K562 (cell line): ENCODE measurements at regions not wholly inside any gene's neighbourhood (a gene's known extent, or its start where the extent isn't known, plus 50 kb on each side); places are given as distances from the start of the nearest gene placed in this dataset.

Experiments
- ATAC-seq: fragments of 200-7000 bp; cut with Tn5 transposase; 3 replicates; pipeline ENCODE4 v1.9.1; 2020; ENCODE audit warnings: moderate library complexity
- BruUV-seq: library from RNA; stranded (reverse); fragments of 400-500 nt; replicated peaks from 2 replicates; lab custom pipeline; 2021; lab: Mats Ljungman, UMichigan
- CTCF ChIA-PET: fragments of 300-600 bp; formaldehyde crosslinking; extraction: SDS; loops from one replicate; lab custom pipeline; 2021; ENCODE audit warnings: low intra/inter-chr PET ratio; lab: Yijun Ruan, JAX
- POLR2A ChIA-PET: fragments of 300-600, 350-650 bp; sonication (Branson Sonifier 250); formaldehyde crosslinking; extraction: SDS; loops from one replicate; lab custom pipeline; 2021; ENCODE audit warnings: antibody characterized with exemption, inconsistent platforms; lab: Yijun Ruan, JAX
- DNase-seq, 4 experiments: peaks; one replicate each; pipeline versions ENCODE4 v3.0.0 to v3.0.0-alpha.2; 2011 to 2018; ENCODE audit warnings: low spot score in 3 of 4, mixed read lengths in 3 of 4; ENCODE audit errors: extremely low read depth in 1 of 4
- FAIRE-seq: peaks from 2 replicates; lab custom pipeline; 2011; peaks lifted over from hg19 to GRCh38; lab: Jason Lieb, UNC
- H2AFZ ChIP-seq: 2 replicates; pipeline ENCODE4 v1.6.0; 2011; ENCODE audit warnings: low read depth, low read length, control low read depth, inconsistent platforms
- H3K27ac ChIP-seq: fragments of 200-600 bp; 3 replicates; pipeline ENCODE4 v1.8.0; 2011; ENCODE audit warnings: low read depth, mild to moderate bottlenecking, control low read depth, inconsistent platforms, low read length, moderate library complexity, mixed read lengths; ENCODE audit errors: extremely low read depth
- H3K27me3 ChIP-seq, 2 experiments: fragments of 300-600 bp in 1 of 2; 2 replicates in 1 of 2; 3 replicates in 1 of 2; pipeline versions ENCODE4 v1.6.0 to v1.8.0; 2011; ENCODE audit warnings: inconsistent platforms in 2 of 2, low read length in 2 of 2, mild to moderate bottlenecking in 1 of 2, mixed read lengths in 1 of 2, moderate library complexity in 1 of 2; ENCODE audit not compliant: control insufficient read depth in 2 of 2, insufficient read depth in 2 of 2
- H3K36me3 ChIP-seq: fragments of 300-600 bp; 3 replicates; pipeline ENCODE4 v1.8.0; 2011; ENCODE audit warnings: mild to moderate bottlenecking, low read length, inconsistent platforms; ENCODE audit not compliant: control insufficient read depth, insufficient read depth
- H3K4me1 ChIP-seq, 2 experiments: fragments of 200-600 bp in 1 of 2; replicated peaks in 1 of 2; 2 replicates in 1 of 2; 3 replicates in 1 of 2; pipeline versions ENCODE4 v1.5.1 to v1.8.0; 2011; ENCODE audit warnings: inconsistent platforms in 2 of 2, low read length in 2 of 2, mild to moderate bottlenecking in 1 of 2, mixed read lengths in 1 of 2, moderate library complexity in 1 of 2; ENCODE audit not compliant: control insufficient read depth in 2 of 2, insufficient read depth in 2 of 2
- H3K4me2 ChIP-seq: 2 replicates; pipeline ENCODE4 v1.6.1; 2011; ENCODE audit warnings: low read length, control low read depth, inconsistent platforms, mixed read lengths; ENCODE audit not compliant: insufficient read depth
- H3K4me3 ChIP-seq: fragments of 200-600 bp; sonication (generic), shearing (Covaris generic); 2 replicates; pipeline ENCODE4 v1.5.1; 2016; ENCODE audit warnings: control low read depth, inconsistent platforms
- H3K79me2 ChIP-seq: fragments of 200-600 bp; 3 replicates; pipeline ENCODE4 v1.8.0; 2011; ENCODE audit warnings: low read length, inconsistent platforms; ENCODE audit not compliant: control insufficient read depth, insufficient read depth
- H3K9ac ChIP-seq, 2 experiments: 2 replicates each; pipeline versions ENCODE4 v1.6.0 to v1.6.1; 2011; ENCODE audit warnings: low read depth in 2 of 2, low read length in 2 of 2, control low read depth in 1 of 2, inconsistent platforms in 1 of 2, mild to moderate bottlenecking in 1 of 2, mixed read lengths in 1 of 2; ENCODE audit not compliant: insufficient read depth in 1 of 2
- H3K9me1 ChIP-seq: one replicate; pipeline ENCODE4 v1.6.0; 2011; ENCODE audit warnings: inconsistent platforms, mild to moderate bottlenecking, low read length, moderate library complexity; ENCODE audit not compliant: control insufficient read depth, insufficient read depth
- H3K9me3 ChIP-seq: replicated peaks from 2 replicates; pipeline ENCODE4 v1.5.1; 2011; ENCODE audit warnings: low read depth, low read length, inconsistent platforms; ENCODE audit not compliant: control insufficient read depth, insufficient read depth
- H4K20me1 ChIP-seq: replicated peaks from 2 replicates; pipeline ENCODE4 v1.6.1; 2011; ENCODE audit warnings: low read length, inconsistent platforms, mixed read lengths; ENCODE audit not compliant: control insufficient read depth, insufficient read depth
- CBFA2T3 ChIP-seq: fragments of 450-650 bp; IDR thresholded peaks from 2 replicates; pipeline ENCODE4 v1.6.1; 2017
- CREBBP ChIP-seq: IDR thresholded peaks from one replicate; pipeline ENCODE4 v1.6.1; 2012; ENCODE audit warnings: low read depth, mild to moderate bottlenecking, control low read depth, inconsistent platforms, low read length
- CTBP1 ChIP-seq: fragments of 450-650 bp; IDR thresholded peaks from 2 replicates; pipeline ENCODE4 v1.6.1; 2016; ENCODE audit warnings: borderline replicate concordance
- HNRNPLL ChIP-seq: fragments of 200-400 bp; formaldehyde crosslinking; IDR thresholded peaks from 2 replicates; pipeline ENCODE4 v1.6.1; 2017; ENCODE audit warnings: low read length, low read depth, mild to moderate bottlenecking; ENCODE audit not compliant: poor library complexity, severe bottlenecking
- MYBL2 ChIP-seq, 2 experiments: fragments of 450-650 bp in 1 of 2; sonication (generic) in 1 of 2; formaldehyde crosslinking in 1 of 2; IDR thresholded peaks; 2 replicates each; pipeline versions ENCODE4 v1.6.1 to v1.8.1; 2017 to 2022; ENCODE audit warnings: borderline replicate concordance in 1 of 2, inconsistent platforms in 1 of 2, low read depth in 1 of 2, mild to moderate bottlenecking in 1 of 2, missing genetic modification reagents in 1 of 2, moderate library complexity in 1 of 2
- SMARCA4 ChIP-seq: fragments of 450-650 bp; IDR thresholded peaks from 2 replicates; pipeline ENCODE4 v1.6.1; 2016
- U2AF1 ChIP-seq: fragments of 200-400 bp; formaldehyde crosslinking; optimal IDR thresholded peaks from 2 replicates; pipeline ENCODE3; 2017; ENCODE audit warnings: mild to moderate bottlenecking, low read depth, low read length, moderate library complexity
- ZFP30 ChIP-seq: fragments of 250-450 bp; sonication (Bioruptor Pico); IDR thresholded peaks from 2 replicates; pipeline ENCODE4 v1.8.0; 2022; ENCODE audit warnings: moderate library complexity, mild to moderate bottlenecking, inconsistent platforms, borderline replicate concordance
- WGBS: fragments of 100-300 bp; shearing (Covaris generic); methylation state at CpG from one replicate; pipeline ENCODE4 v1.1.6; 2016; ENCODE audit warnings: low coverage, mixed read lengths; ENCODE audit not compliant: insufficient coverage; ENCODE audit errors: missing lambda C conversion rate; 5-methylcytosine and 5-hydroxymethylcytosine counted together
- in situ Hi-C: fragments of 300-500 bp; cut with MboI; formaldehyde crosslinking; loops from 4 replicates; pipeline ENCODE4 v1.15.0; 2018; ENCODE audit warnings: inconsistent platforms, mixed read lengths
- intact Hi-C: fragments of 100-400 bp; cut with micrococcal nuclease; formaldehyde crosslinking; loops from 2 replicates; pipeline ENCODE4 v1.14.2; 2022

GRCh38 chr22:49080631-49081030 lies 747.0 kb downstream of the BRD1 start:
- no peaks in the 10 kb centered on the region for H3K36me3 ChIP-seq
- 0% methylated on average over 8 of the region's 14 CpGs for WGBS
- ChIA-PET CTCF (no interaction called here), POLR2A (no interaction called here)
- H3K79me2 ChIP-seq: no peaks in the 10 kb centered on the region
- no peaks in the 10 kb centered on the region; a peak in 1 of 5 replicates for H3K4me1 ChIP-seq
- H3K9me3 ChIP-seq: no peaks in the 10 kb centered on the region
- no peak overlapping the region for H3K4me3 ChIP-seq
- DNase-seq (no peak), FAIRE-seq (no peak), ATAC-seq (no peak)
- no peak overlapping the region for H3K9ac ChIP-seq
- H3K27me3 ChIP-seq: no peaks in the 10 kb centered on the region; a peak in 2 of 5 replicates
- no peak for TF ChIP-seq HNRNPLL
- no peak for TF ChIP-seq MYBL2 (IDR thresholded peaks at IDR 0.05; ENCODE audit: low read depth)
- TF ChIP-seq MYBL2 (CRISPR knock-in tag; IDR thresholded peaks at IDR 0.05; ENCODE audit: borderline replicate concordance): no peak
- TF ChIP-seq ZFP30 (CRISPR knock-in tag): no peak
- no peak for TF ChIP-seq U2AF1
- TF ChIP-seq CREBBP: no peak
- TF ChIP-seq SMARCA4: no peak
- no peak for TF ChIP-seq CBFA2T3
- no peak for TF ChIP-seq CTBP1
- H3K27ac ChIP-seq: no peak overlapping the region
- no peaks in the 10 kb centered on the region for H4K20me1 ChIP-seq
- in situ Hi-C loops: no loop called here
- BruUV-seq: no TSS peak
- H2AFZ ChIP-seq: no peak overlapping the region
- no peak overlapping the region for H3K4me2 ChIP-seq
- intact Hi-C loops: no loop called here
- H3K9me1 ChIP-seq: no peaks in the 10 kb centered on the region
